GM18873 (cell line): ENCODE measurements at regions not wholly inside any gene's neighbourhood (a gene's known extent, or its start where the extent isn't known, plus 50 kb on each side); places are given as distances from the start of the nearest gene placed in this dataset.

Experiments used
- ATAC-seq: cut with Tn5 transposase; IDR thresholded peaks from one replicate; pipeline ENCODE4 v1.9.1; 2021; ENCODE audit warnings: mild to moderate bottlenecking, moderate library complexity, moderate number of reproducible peaks; ENCODE audit not compliant: unreplicated experiment, low FRiP score

- no peak for ATAC-seq
Observed at GRCh38 chr4:31334086-31334910, 614.1 kb downstream of the PCDH7 start.

DNA sequence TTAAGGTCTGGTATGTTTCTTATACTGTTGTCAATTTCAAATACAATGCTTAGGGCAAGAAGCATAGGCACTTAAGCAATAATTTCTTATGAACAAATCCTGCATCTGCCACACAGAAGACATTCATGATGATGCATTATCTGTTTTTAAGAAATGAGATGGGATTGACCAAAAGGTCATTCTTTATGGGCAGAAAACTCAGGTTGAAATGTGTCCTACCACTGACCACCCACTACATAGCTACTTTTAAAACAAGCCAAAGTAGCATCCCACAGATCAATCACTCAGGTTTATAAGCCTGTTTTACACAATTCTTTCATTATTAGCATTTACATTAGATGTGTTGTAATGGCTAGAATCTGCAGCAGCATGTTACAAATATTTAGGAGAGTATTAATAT, 617.8 kb downstream of the PCDH7 start:
- no peak for ATAC-seq

DNA sequence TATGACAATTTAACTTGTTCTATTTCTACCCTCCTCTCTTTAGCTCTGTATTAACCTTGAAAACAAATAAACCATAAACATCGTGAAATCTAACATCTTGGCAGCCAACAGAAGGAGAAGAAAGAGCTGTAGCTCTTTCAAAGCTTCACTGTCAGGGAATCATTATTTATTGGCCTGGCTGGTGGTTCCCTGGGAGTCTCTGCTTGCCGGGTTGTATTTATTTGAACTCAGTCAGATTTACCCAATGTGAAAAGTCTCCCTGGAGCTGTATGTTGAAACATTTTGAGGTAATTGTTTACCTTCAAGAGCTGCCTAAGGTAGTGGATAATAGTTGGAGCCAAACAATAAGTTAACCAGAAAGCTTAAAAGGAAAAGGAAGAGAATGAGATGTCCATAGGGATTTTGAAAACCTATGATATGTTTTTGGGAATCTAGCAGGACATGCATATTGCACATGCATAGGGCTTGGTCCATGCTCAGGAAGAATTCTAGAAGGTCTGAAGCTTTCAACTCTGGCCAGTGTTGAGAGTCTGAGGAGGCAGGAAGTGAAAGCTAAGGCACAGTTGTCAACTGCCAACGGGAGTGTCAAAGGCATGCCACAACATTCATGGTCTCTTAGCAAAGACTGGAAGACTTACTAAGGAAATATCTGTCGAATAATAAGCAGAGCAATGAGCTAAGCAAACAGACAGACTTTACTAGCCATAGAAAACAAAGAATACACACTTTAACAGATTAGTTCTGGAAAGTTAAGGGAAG, 621.6 kb downstream of the PCDH7 start:
- no peak for ATAC-seq

- no peak for ATAC-seq
Observed at GRCh38 chr4:31343061-31343460, 622.9 kb downstream of the PCDH7 start.

DNA sequence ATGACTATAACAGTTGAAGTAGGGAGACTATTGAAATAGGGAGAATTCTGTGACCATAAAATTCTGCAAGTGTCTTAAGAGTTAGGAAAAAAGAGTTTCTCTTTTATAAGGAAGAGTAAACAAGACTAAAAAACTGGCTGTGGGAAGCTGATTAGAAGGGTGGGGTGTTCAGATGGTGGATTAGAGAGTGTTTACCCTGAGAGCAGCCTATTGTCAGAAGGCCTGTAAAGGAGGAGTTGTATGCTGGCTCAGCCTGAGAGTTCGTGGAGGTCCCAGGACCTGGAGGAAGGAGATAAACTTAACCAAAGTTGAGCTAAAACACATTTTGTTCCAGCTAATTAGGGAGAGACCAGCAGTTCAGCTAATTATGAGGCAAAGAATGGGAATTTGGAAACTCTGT, 629.7 kb downstream of the PCDH7 start:
- ATAC-seq = no peak

- ATAC-seq = no peak
Observed at GRCh38 chr4:31351695-31352094, 631.5 kb downstream of the PCDH7 start.

DNA sequence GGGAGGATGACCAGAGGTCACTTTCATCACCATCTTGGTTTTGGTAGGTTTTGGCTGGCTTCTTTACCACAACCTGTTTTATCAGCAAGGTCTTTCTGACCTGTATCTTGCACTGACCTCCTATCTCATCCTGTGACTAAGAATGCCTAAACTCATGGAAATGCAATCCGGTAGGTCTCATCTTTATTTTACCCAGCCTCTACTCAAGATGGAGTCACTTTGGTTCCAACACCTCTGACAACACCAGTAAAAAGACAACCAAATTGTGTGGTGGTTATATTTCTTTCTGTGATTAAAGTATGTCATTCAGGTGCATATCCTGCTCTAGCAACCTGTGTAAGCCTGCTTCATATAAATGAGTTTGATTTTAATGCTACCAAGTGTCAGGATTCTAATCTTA, 636.7 kb downstream of the PCDH7 start:
- no peak for ATAC-seq

DNA sequence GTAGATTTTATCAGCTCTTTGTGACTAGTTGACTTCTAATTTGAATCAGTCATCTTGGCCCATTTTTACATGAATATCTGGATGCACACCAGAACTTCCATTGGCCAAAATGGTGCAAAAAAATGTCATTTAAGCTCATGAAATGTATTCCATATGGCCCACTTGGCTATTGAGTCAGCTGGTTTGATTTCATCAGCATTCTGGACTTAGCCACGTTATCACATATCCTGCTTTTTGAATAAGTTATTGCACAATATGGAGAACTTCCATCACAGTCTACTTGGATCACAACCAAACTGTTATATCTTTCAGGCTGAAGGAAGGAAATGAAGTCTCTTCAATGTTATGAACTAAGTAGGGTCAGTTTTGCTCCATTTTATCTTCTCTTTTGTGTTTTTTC, 640.6 kb downstream of the PCDH7 start:
- no peak for ATAC-seq

DNA sequence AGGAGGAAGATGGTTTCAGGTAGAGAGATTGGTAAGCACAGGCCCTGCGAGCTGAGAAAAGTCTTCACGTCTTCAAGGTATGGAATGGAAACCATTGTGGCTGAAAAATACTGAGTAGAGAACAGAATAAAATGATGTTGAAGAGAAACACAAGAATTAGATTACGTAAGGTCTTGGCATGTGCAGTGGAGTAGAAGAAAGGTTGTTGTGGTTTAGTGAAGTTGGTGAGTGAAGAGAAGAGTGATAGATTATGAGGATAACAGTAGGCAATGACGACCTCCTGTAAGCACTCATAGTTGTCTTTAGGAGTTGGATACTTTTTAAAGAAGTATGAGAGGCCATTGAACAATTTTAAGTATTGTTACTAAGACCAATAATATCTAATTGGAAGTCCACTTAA, 642.6 kb downstream of the PCDH7 start:
- no peak for ATAC-seq

DNA sequence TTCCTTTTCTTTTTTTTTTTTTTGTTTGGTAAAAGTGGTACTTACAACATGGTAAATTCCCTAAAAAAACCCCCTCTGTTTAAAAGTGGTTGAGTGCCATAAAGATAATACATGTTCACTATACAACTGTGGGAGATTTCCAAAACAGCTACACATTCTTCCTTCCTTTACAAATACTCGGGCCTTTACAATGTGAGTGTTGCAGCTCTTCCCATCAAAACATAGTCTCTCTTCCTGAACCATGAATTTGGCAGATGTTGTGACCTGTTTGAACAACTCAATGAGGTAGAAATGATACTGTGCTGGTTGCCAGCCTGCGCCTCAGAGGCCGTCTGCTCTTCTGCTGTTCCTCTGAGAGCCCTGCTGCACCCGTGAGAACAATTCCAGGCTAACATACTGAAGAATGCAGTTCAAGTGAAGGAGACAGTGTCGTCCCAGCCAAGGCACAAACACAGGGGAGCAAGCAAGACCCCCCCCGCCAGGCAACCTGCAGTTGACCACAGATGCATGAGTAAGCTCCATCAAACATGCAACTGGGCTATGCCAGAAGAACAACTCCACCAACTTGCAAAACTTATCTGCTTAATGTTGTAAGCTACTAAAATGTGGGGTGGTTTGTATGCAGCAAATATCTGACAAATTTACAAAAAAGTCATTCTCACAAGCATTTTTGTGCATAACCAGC, 645.0 kb downstream of the PCDH7 start:
- ATAC-seq = no peak

- no peak for ATAC-seq
Observed at GRCh38 chr4:31366041-31366440, 645.9 kb downstream of the PCDH7 start.

DNA sequence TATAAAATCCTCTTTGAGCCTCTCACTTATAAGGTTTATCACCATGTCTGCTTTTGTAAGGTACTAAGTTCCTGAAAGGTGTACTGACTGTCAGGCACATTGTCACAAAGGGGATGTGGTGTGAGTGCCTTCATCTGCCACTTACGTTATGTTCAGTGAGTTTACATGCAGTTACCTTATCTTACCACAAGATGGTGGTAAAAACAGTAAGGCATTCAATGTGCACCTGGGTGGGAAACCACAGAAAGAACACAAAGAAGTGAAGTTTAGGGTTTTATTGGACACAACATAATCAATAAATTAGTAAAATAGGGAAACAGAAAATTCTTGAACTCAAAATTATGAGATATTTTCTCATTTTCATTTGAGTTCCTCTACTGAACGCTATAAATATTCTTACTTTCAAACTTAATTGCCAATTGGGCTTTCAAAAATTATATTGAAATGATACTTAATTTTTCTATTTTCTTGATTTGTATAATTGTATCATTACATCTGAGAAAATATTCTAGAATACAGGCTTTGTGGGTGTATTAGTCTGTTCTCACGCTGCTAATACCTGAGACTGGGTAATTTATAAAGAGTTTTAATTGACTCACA, 650.8 kb downstream of the PCDH7 start:
- peak; percentile 88 for ATAC-seq

GRCh38 chr4:31374256-31374960, 654.2 kb downstream of the PCDH7 start:
- ATAC-seq = no peak

- ATAC-seq = no peak
Observed at GRCh38 chr4:31375936-31376335, 655.8 kb downstream of the PCDH7 start.

- no peak for ATAC-seq
Observed at GRCh38 chr4:31379364-31379763, 659.2 kb downstream of the PCDH7 start.

DNA sequence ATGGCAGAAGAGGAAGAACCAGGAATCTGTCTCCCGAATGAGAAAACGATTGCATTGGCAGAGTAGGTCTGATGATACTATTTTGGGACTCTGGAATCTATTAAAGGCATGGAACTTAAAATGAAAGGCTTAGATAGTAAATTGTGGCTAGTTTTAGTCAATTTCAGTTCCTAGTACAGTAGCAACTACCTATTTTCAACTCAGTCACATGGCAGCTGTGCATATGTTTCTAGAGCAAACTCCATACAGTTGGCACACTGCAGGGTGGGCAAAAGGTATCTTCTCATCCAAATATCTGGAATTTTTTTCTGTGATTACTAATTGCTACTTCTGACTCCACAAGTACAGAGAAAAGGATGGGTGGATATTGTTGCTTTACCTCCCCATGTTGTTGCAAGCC, 663.6 kb downstream of the PCDH7 start:
- no peak for ATAC-seq

DNA sequence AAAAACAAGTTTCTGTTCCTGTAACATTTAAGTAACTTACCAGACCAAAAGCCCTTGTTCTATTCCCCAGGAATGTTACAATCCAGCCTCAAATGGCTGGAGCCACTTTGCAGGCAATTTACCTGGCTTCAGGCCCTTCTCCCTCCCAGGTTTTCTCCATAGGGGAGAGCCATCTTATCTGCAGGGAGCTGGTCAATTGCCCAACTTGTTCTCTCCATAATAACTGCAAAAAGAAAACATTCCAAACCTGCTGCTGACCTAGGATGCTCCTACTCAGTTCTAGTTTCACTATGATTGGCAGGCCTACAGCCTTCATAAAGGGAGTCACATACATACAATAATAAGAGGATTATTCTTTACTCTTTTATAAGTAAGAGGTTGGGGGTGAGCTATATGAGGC, 670.7 kb downstream of the PCDH7 start:
- no peak for ATAC-seq

- ATAC-seq = no peak
Observed at GRCh38 chr4:31391976-31392375, 671.8 kb downstream of the PCDH7 start.

- no peak for ATAC-seq
Observed at GRCh38 chr4:31392923-31393322, 672.8 kb downstream of the PCDH7 start.

DNA sequence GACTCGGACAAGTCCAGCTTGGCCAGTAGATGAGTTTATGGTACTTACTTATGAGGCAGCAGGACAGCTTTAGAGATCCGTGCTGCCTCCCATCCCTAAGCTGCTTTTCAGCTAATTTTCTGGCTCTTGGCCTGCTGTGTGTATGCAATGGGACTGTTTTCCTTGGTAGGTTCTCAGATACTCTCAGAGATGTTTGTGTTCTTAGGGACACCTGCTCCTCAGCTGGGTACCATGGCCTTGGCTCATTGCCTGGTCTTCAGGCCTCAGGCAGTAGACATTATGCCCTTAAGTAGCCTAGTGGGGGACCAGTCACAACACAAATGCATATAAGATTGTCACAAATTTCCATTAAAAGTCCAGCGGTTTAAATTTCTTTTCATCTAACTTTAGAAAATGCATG, 688.0 kb downstream of the PCDH7 start:
- ATAC-seq = no peak
